Esophagus squamous epithelium (tissue), 4 donors: ENCODE measurements at regions not wholly inside any gene's neighbourhood (a gene's known extent, or its start where the extent isn't known, plus 50 kb on each side); places are given as distances from the start of the nearest gene placed in this dataset.

Experiments
- POLR2A ChIP-seq, 4 donors: fragments of 450-650 bp; IDR thresholded peaks; one replicate each; pipeline ENCODE4 v1.6.1; 2017; ENCODE audit warnings: antibody characterized with exemption in 4 of 4, mild to moderate bottlenecking in 4 of 4, moderate library complexity in 3 of 4
- TF ChIP-seq, protein P1 (sequence below), 6 experiments: fragments of 450-650 bp in 4 of 6; fragments of 200-600 bp in 2 of 6; sonication (generic) in 2 of 6; IDR thresholded peaks; one replicate each; pipeline ENCODE4 v1.5.1; 2016 to 2019; ENCODE audit warnings: antibody characterized with exemption in 6 of 6, mild to moderate bottlenecking in 4 of 6, moderate library complexity in 4 of 6

DNA sequence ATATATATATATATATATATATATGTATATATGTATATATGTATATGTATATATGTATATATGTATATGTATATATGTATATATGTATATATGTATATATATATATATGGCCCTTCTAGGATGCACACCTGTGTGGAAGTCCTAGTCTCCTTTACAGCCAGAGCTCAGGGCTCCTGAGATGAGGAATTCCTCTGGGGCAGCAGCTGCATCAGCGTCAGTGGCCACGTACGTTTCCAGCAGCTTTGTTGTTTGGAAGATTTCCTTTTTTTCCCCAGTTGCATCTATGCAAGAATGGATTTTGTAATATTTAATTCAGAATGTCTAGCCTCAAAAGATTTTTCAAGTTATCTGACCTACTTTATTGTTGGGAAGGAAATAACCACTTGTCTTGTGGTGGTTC, 68.6 kb downstream of the TNFAIP2 start:
- TF ChIP-seq, protein P1, sequence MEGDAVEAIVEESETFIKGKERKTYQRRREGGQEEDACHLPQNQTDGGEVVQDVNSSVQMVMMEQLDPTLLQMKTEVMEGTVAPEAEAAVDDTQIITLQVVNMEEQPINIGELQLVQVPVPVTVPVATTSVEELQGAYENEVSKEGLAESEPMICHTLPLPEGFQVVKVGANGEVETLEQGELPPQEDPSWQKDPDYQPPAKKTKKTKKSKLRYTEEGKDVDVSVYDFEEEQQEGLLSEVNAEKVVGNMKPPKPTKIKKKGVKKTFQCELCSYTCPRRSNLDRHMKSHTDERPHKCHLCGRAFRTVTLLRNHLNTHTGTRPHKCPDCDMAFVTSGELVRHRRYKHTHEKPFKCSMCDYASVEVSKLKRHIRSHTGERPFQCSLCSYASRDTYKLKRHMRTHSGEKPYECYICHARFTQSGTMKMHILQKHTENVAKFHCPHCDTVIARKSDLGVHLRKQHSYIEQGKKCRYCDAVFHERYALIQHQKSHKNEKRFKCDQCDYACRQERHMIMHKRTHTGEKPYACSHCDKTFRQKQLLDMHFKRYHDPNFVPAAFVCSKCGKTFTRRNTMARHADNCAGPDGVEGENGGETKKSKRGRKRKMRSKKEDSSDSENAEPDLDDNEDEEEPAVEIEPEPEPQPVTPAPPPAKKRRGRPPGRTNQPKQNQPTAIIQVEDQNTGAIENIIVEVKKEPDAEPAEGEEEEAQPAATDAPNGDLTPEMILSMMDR (IDR thresholded peaks at IDR 0.05), result no peak
- TF ChIP-seq POLR2A (IDR thresholded peaks at IDR 0.05), result no peak
